ENCODE measurements at regions not wholly inside any gene's neighbourhood (a gene's known extent, or its start where the extent isn't known, plus 50 kb on each side); places are given as distances from the start of the nearest gene placed in this dataset.

- TF ChIP-seq CTCF (IDR thresholded peaks at IDR 0.05; ENCODE audit: low read depth, low read length) (no peak), POLR2A (IDR thresholded peaks at IDR 0.05; ENCODE audit: extremely low read depth, insufficient read length) (no peak), MYC (IDR thresholded peaks at IDR 0.05; ENCODE audit: low read depth, low read length) (no peak)
Measured at GRCh38 chr5:5764246-5764645, 341.8 kb downstream of the ICE1 start.

Data from NB4 (cell line).